DOHH2 (cell line): ENCODE measurements at regions not wholly inside any gene's neighbourhood (a gene's known extent, or its start where the extent isn't known, plus 50 kb on each side); places are given as distances from the start of the nearest gene placed in this dataset.
"Not testable (repeated sequence)": the region's sequence is repeated elsewhere in the genome, so short reads cannot be mapped to it uniquely, and the experiment has no call there.

Source experiments
- H3F3A ChIP-seq: fragments of 200-600 bp; sonication (generic), shearing (Covaris generic); 2 replicates; pipeline ENCODE4 v1.6.0; 2016; ENCODE audit warnings: antibody characterized with exemption, mild to moderate bottlenecking; ENCODE audit not compliant: control insufficient read depth, insufficient read depth
- H3K27ac ChIP-seq: fragments of 200-600 bp; sonication (generic); 2 replicates; pipeline ENCODE4 v1.5.1; 2014; ENCODE audit warnings: low read depth, mild to moderate bottlenecking, low read length, moderate library complexity
- H3K27me3 ChIP-seq: fragments of 200-600 bp; sonication (generic); 2 replicates; pipeline ENCODE4 v1.6.1; 2014; ENCODE audit warnings: mild to moderate bottlenecking, low read length, mixed read lengths; ENCODE audit not compliant: control insufficient read depth
- H3K36me3 ChIP-seq: fragments of 200-600 bp; sonication (generic); 2 replicates; pipeline ENCODE4 v1.6.1; 2014; ENCODE audit warnings: mild to moderate bottlenecking, low read length, moderate library complexity, mixed read lengths; ENCODE audit not compliant: control insufficient read depth
- H3K4me1 ChIP-seq: fragments of 200-600 bp; sonication (generic); 2 replicates; pipeline ENCODE4 v1.6.1; 2014; ENCODE audit warnings: mild to moderate bottlenecking, low read length, mixed read lengths; ENCODE audit not compliant: control insufficient read depth
- H3K4me2 ChIP-seq: fragments of 200-600 bp; sonication (generic); 2 replicates; pipeline ENCODE4 v1.6.0; 2014; ENCODE audit warnings: mild to moderate bottlenecking, low read length, moderate library complexity
- H3K4me3 ChIP-seq: fragments of 200-600 bp; sonication (generic); 2 replicates; pipeline ENCODE4 v1.5.1; 2014; ENCODE audit warnings: mild to moderate bottlenecking, low read length, mixed read lengths
- H3K79me2 ChIP-seq: fragments of 200-600 bp; sonication (generic); 2 replicates; pipeline ENCODE4 v1.6.1; 2014; ENCODE audit warnings: mild to moderate bottlenecking, low read length, mixed read lengths; ENCODE audit not compliant: control insufficient read depth
- H3K9me2 ChIP-seq: fragments of 200-600 bp; sonication (generic); replicated peaks from 2 replicates; pipeline ENCODE4 v1.6.1; 2014; ENCODE audit warnings: mild to moderate bottlenecking, low read length, mixed read lengths; ENCODE audit not compliant: control insufficient read depth
- H3K9me3 ChIP-seq: fragments of 200-600 bp; sonication (generic); 2 replicates; pipeline ENCODE4 v1.6.1; 2014; ENCODE audit warnings: antibody characterized with exemption, low read length, mixed read lengths; ENCODE audit not compliant: control insufficient read depth, insufficient read depth
- H4K20me1 ChIP-seq: fragments of 200-600 bp; sonication (generic); 2 replicates; pipeline ENCODE4 v1.6.0; 2014; ENCODE audit warnings: low read depth, mild to moderate bottlenecking, antibody characterized with exemption, low read length, moderate library complexity; ENCODE audit not compliant: control insufficient read depth, insufficient read depth

GRCh38 chr7:150107283-150107682 lies 215.9 kb upstream of the LRRC61 start:
- not testable (repeated sequence) for H3K79me2 ChIP-seq, H3F3A ChIP-seq, H3K4me3 ChIP-seq, H3K27me3 ChIP-seq, H3K9me2 ChIP-seq, H3K4me1 ChIP-seq, H3K36me3 ChIP-seq, H3K27ac ChIP-seq, H3K4me2 ChIP-seq, H4K20me1 ChIP-seq, H3K9me3 ChIP-seq

GRCh38 chr7:150110375-150110820 lies 212.8 kb upstream of the LRRC61 start:
- H3K27me3 ChIP-seq, H3F3A ChIP-seq, H4K20me1 ChIP-seq, H3K36me3 ChIP-seq, H3K4me1 ChIP-seq, H3K4me3 ChIP-seq, H3K4me2 ChIP-seq, H3K79me2 ChIP-seq, H3K27ac ChIP-seq, H3K9me3 ChIP-seq, H3K9me2 ChIP-seq: not testable (repeated sequence)

DNA sequence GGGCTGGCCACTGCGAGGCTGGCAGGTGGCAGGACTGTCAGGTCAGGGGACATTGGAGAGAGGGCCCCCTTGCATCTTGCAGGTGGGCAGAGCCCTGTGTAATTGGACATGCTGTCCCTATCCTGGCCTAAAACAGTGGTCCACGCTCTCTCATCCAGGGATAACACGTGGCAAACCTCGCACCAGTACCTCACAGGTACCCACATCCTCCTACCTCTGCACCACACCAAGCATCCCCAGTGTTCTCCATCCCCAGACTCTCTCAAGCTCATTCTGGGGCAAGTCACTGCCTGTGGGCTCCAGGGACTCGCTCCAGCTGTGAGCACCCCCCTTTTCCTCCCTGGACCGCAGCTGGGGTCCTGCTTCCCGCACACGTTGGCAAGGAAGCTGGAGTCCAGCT lies 212.3 kb upstream of the LRRC61 start:
- H3K9me2 ChIP-seq, H3K36me3 ChIP-seq, H3K9me3 ChIP-seq, H3K27me3 ChIP-seq, H3K27ac ChIP-seq, H3K4me1 ChIP-seq, H4K20me1 ChIP-seq, H3K79me2 ChIP-seq, H3K4me2 ChIP-seq, H3K4me3 ChIP-seq, H3F3A ChIP-seq: not testable (repeated sequence)

DNA sequence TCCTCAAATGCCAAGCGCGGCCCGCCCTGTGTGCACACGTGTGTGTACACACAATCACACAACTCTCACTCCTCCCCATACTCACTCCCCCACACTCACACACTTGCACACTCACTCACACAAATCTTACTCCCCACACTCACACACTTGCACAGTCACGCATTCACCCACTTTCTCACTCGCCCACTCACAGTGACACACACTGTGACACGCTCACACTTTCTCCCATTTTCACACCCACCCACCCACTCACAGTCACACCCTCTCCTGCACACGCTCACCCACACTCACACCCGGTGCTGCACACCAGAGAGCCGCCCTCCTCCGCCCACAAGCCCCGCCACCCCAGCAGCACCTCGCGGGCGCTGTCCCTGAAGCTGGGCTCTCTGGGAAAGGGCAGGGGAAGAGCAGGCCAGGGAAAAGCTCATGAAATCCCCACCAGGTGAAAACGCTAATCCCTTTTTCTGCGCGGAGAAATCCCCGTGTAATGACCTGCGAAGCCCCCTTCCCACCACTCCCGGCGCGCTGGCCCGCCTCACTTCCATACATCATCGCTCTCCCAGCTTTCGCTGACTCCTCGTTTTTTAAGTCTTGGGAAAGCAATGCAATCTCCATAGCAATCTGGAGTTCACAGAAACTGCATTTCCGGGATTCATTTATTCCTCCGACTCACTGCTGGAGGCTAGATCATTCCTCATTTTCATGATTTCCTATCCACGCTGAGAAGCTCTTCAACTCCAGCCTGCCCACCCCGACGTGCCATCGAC lies 211.6 kb upstream of the LRRC61 start:
- not testable (repeated sequence) for H3K9me2 ChIP-seq, H3K79me2 ChIP-seq, H3K4me1 ChIP-seq, H3F3A ChIP-seq, H3K9me3 ChIP-seq, H3K4me3 ChIP-seq, H3K27ac ChIP-seq, H4K20me1 ChIP-seq, H3K36me3 ChIP-seq, H3K4me2 ChIP-seq, H3K27me3 ChIP-seq

DNA sequence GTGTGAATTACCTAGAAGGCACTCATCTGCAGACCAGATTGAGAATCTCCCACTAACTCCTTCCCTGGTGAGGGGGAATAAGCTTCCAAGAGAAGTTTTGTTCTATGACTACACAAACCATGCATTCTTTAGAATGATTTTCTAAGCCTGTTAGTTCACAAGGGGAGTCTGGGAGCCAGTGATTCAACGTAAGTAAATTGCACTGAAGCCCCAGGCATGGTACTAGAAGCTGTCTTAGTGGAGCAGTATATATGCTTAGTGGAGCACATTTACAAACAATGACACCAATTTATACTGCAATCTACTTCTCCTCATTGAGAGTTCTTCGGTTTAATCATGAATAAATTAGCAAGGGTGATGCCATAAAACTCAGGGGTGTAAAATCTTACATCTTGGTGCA lies 209.9 kb upstream of the LRRC61 start:
- H3K4me1 ChIP-seq, H4K20me1 ChIP-seq: not testable (repeated sequence)

GRCh38 chr7:150114591-150114990 lies 208.6 kb upstream of the LRRC61 start:
- H3K9me2 ChIP-seq, H3K27ac ChIP-seq, H3K4me2 ChIP-seq, H3K79me2 ChIP-seq, H3K4me1 ChIP-seq, H4K20me1 ChIP-seq, H3K9me3 ChIP-seq, H3F3A ChIP-seq, H3K27me3 ChIP-seq, H3K4me3 ChIP-seq, H3K36me3 ChIP-seq: not testable (repeated sequence)

More for the DNA sequence above, 209.9 kb upstream of the LRRC61 start:
- not testable (repeated sequence) for H3F3A ChIP-seq, H3K36me3 ChIP-seq, H3K9me3 ChIP-seq, H3K4me3 ChIP-seq, H3K9me2 ChIP-seq, H3K27me3 ChIP-seq, H3K27ac ChIP-seq, H3K79me2 ChIP-seq, H3K4me2 ChIP-seq

- H3K27me3 ChIP-seq, H4K20me1 ChIP-seq, H3K79me2 ChIP-seq, H3K27ac ChIP-seq, H3K4me3 ChIP-seq, H3K9me2 ChIP-seq, H3K4me2 ChIP-seq, H3F3A ChIP-seq, H3K4me1 ChIP-seq, H3K36me3 ChIP-seq, H3K9me3 ChIP-seq: not testable (repeated sequence)
Observed at GRCh38 chr7:150119966-150120365, 203.2 kb upstream of the LRRC61 start.

DNA sequence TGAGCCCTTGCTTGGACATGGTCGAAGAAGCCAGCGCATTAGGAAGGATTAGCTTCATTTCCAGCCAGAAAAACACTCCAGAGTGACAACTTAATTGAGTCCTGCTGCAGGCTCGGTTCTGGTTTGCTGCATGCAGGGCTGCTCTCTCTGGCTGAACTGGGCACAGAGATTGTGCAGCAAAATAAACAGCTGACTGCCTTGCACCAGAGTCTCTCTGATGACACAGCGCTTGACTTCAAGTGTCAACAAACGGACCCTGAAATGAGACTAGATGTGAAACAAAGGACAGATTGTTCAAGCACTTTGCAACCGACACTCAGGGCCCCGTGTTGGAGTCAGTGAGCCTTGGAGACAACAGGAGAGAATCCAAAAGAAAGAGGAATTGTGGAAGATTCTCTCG lies 197.3 kb upstream of the LRRC61 start:
- not testable (repeated sequence) for H3K9me2 ChIP-seq, H4K20me1 ChIP-seq, H3K4me1 ChIP-seq, H3K27me3 ChIP-seq, H3F3A ChIP-seq, H3K4me2 ChIP-seq, H3K9me3 ChIP-seq, H3K79me2 ChIP-seq, H3K4me3 ChIP-seq, H3K27ac ChIP-seq, H3K36me3 ChIP-seq
